Ascending aorta (tissue), 2 donors: ENCODE measurements at regions not wholly inside any gene's neighbourhood (a gene's known extent, or its start where the extent isn't known, plus 50 kb on each side); places are given as distances from the start of the nearest gene placed in this dataset.

Experiments
- DNase-seq, 2 donors: peaks; one replicate each; pipeline ENCODE4 v3.0.0-alpha.2; 2019; ENCODE audit warnings: low spot score in 2 of 2
- H3K27ac ChIP-seq, 2 donors: fragments of 200-600 bp; sonication (generic); one replicate each; pipeline ENCODE4 v1.5.1; 2016 to 2017; ENCODE audit warnings: mild to moderate bottlenecking in 1 of 2
- H3K27me3 ChIP-seq: fragments of 200-600 bp; sonication (generic); one replicate; pipeline ENCODE4 v1.5.1; 2017
- H3K36me3 ChIP-seq, 2 donors: fragments of 200-600 bp; sonication (generic); one replicate each; pipeline ENCODE4 v1.5.1; 2016
- H3K4me1 ChIP-seq, 2 donors: fragments of 200-600 bp; sonication (generic); one replicate each; pipeline ENCODE4 v1.5.1; 2016 to 2017; ENCODE audit warnings: mild to moderate bottlenecking in 1 of 2
- H3K4me3 ChIP-seq, 2 donors: fragments of 200-600 bp; sonication (generic); one replicate each; pipeline ENCODE4 v1.5.1; 2016 to 2017; ENCODE audit warnings: mild to moderate bottlenecking in 1 of 2
- H3K9me3 ChIP-seq, 2 donors: fragments of 200-600 bp; sonication (generic); one replicate each; pipeline ENCODE4 v1.5.1; 2016
- CTCF ChIP-seq, 3 experiments: fragments of 200-600 bp in 2 of 3; fragments of 450-650 bp in 1 of 3; sonication (generic) in 2 of 3; IDR thresholded peaks; one replicate each; pipeline ENCODE4 v1.5.1; 2016 to 2019; ENCODE audit warnings: antibody characterized with exemption in 3 of 3, mild to moderate bottlenecking in 1 of 3, moderate library complexity in 1 of 3
- intact Hi-C: fragments of 100-400 bp; cut with DNase I; formaldehyde crosslinking; loops from one replicate; pipeline ENCODE4 v1.15.1; 2023

GRCh38 chr4:67049446-67049845 is 495.9 kb downstream of the CENPC start:
- Histone ChIP-seq H3K27ac (no peak overlapping the region), H3K36me3 (no peaks in the 10 kb centered on the region), H3K4me1 (no peaks in the 10 kb centered on the region), H3K27me3 (no peaks in the 10 kb centered on the region), H3K4me3 (no peak overlapping the region), H3K9me3 (no peaks in the 10 kb centered on the region)
- intact Hi-C loops: no loop called here
- no peak for TF ChIP-seq CTCF (IDR thresholded peaks at IDR 0.05)
- no peak for DNase-seq

GRCh38 chr4:67048530-67048929 is 496.8 kb downstream of the CENPC start:
- no peaks in the 10 kb centered on the region for H3K4me1 ChIP-seq
- no peak for DNase-seq
- no peaks in the 10 kb centered on the region for H3K27me3 ChIP-seq
- TF ChIP-seq CTCF (IDR thresholded peaks at IDR 0.05): no peak
- H3K9me3 ChIP-seq: no peaks in the 10 kb centered on the region
- H3K27ac ChIP-seq: no peak overlapping the region
- intact Hi-C loops: no loop called here
- H3K36me3 ChIP-seq: no peaks in the 10 kb centered on the region
- no peak overlapping the region for H3K4me3 ChIP-seq

- H3K4me3 ChIP-seq: no peak overlapping the region
- no peak overlapping the region for H3K27ac ChIP-seq
- TF ChIP-seq CTCF (IDR thresholded peaks at IDR 0.05): no peak
- no peaks in the 10 kb centered on the region for H3K4me1 ChIP-seq
- intact Hi-C loops: no loop called here
- no peaks in the 10 kb centered on the region for H3K9me3 ChIP-seq
- no peaks in the 10 kb centered on the region for H3K36me3 ChIP-seq
- no peaks in the 10 kb centered on the region for H3K27me3 ChIP-seq
- DNase-seq: no peak
Observed at GRCh38 chr4:67040315-67040714, 505.0 kb downstream of the CENPC start.

GRCh38 chr4:67038228-67038566 is 507.1 kb downstream of the CENPC start:
- no peaks in the 10 kb centered on the region for H3K27me3 ChIP-seq
- H3K9me3 ChIP-seq: no peaks in the 10 kb centered on the region
- intact Hi-C loops: no loop called here
- no peaks in the 10 kb centered on the region for H3K4me1 ChIP-seq
- H3K27ac ChIP-seq: no peak overlapping the region
- no peak for TF ChIP-seq CTCF (IDR thresholded peaks at IDR 0.05)
- no peaks in the 10 kb centered on the region for H3K36me3 ChIP-seq
- no peak for DNase-seq
- H3K4me3 ChIP-seq: no peak overlapping the region

GRCh38 chr4:67037504-67038227 is 507.6 kb downstream of the CENPC start:
- H3K27ac ChIP-seq: no peak overlapping the region
- H3K9me3 ChIP-seq: no peaks in the 10 kb centered on the region
- no peak for DNase-seq
- no peaks in the 10 kb centered on the region for H3K4me1 ChIP-seq
- H3K4me3 ChIP-seq: no peak overlapping the region
- no peaks in the 10 kb centered on the region for H3K36me3 ChIP-seq
- TF ChIP-seq CTCF (IDR thresholded peaks at IDR 0.05): no peak
- H3K27me3 ChIP-seq: no peaks in the 10 kb centered on the region
- intact Hi-C loops: no loop called here

- DNase-seq: no peak
- H3K4me1 ChIP-seq: no peaks in the 10 kb centered on the region
- no peak overlapping the region for H3K27ac ChIP-seq
- TF ChIP-seq CTCF (IDR thresholded peaks at IDR 0.05): no peak
- H3K9me3 ChIP-seq: no peaks in the 10 kb centered on the region
- H3K27me3 ChIP-seq: no peaks in the 10 kb centered on the region
- H3K4me3 ChIP-seq: no peak overlapping the region
- intact Hi-C loops: no loop called here
- H3K36me3 ChIP-seq: no peaks in the 10 kb centered on the region
Observed at GRCh38 chr4:67036791-67037190, 508.5 kb downstream of the CENPC start.
